ENCODE measurements at regions not wholly inside any gene's neighbourhood (a gene's known extent, or its start where the extent isn't known, plus 50 kb on each side); places are given as distances from the start of the nearest gene placed in this dataset.

- no peak for TF ChIP-seq CTCF (IDR thresholded peaks at IDR 0.05; ENCODE audit: low read length)
- TF ChIP-seq EZH2 (IDR thresholded peaks at IDR 0.05; ENCODE audit: borderline replicate concordance, low read length) = no peak
These were observed 808.4 kb upstream of the CITED2 start for GRCh38 chr6:140182821-140183220.
